GM12872 (cell line): ENCODE measurements at regions not wholly inside any gene's neighbourhood (a gene's known extent, or its start where the extent isn't known, plus 50 kb on each side); places are given as distances from the start of the nearest gene placed in this dataset.

ENCODE experiments used
- CTCF ChIP-seq: IDR thresholded peaks from 3 replicates; pipeline ENCODE4 v1.5.1; 2011; ENCODE audit warnings: low read depth, mild to moderate bottlenecking, low read length, moderate library complexity; ENCODE audit not compliant: insufficient read depth

GRCh38 chr6:27038498-27038897 is 209.0 kb upstream of the PRSS16 start:
- no peak for TF ChIP-seq CTCF

DNA sequence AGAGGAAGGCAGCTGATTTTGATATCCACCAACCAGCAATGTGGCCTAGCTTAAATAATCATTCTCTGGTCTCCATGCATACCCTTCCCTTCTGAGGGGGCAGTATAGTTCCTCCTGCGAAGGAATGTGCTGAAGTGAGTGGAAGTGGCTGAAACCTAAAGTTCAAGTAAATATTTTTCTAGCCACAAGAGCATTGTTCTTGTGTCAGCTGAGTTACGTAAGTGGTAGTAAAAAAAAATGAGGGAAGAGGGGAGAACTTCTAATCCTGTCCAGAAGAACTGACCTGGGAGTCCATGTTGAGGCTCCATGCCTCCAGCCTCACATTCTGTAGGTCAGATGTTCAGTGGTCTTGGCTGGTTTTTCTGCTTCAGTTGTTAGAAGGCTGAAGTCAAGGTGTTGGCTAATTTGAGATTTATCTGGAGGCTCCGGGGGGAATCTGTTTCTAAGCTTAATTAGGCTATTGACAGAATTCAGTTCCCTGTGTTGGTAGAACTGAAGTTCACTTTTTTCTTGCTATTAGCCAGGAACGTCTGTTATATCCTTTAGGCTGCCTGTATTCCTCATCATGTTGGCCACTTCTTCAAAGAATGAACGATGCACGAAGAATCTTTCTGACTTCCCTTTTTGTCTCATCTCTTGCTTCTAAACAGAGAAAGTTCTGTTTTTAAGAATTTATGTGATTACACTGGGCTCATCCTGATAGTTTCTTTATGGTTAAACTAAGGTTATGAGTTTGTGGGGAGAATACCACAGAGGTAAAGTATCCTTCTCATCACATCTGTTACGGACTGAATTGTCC is 207.1 kb upstream of the PRSS16 start:
- no peak for TF ChIP-seq CTCF

- no peak for TF ChIP-seq CTCF
Measured at GRCh38 chr6:27043244-27043643, 204.3 kb upstream of the PRSS16 start.

- TF ChIP-seq CTCF = no peak
Measured at GRCh38 chr6:27049863-27050781, 197.4 kb upstream of the PRSS16 start.

DNA sequence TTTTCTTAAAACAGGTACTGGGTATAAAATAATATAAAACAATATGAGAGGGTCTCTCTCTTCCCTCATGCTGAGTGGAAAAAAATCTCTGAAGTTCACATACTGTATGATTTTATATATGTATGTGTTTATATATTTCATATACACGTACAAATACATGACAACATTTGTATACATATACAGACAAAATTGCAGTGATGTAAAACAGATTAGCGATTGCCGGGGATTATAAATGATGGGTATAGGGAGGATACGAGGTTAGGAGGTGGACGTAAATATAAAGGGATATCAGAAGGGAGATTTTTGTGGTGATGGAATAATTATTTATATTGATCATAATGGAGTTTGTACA is 194.8 kb upstream of the PRSS16 start:
- no peak for TF ChIP-seq CTCF

DNA sequence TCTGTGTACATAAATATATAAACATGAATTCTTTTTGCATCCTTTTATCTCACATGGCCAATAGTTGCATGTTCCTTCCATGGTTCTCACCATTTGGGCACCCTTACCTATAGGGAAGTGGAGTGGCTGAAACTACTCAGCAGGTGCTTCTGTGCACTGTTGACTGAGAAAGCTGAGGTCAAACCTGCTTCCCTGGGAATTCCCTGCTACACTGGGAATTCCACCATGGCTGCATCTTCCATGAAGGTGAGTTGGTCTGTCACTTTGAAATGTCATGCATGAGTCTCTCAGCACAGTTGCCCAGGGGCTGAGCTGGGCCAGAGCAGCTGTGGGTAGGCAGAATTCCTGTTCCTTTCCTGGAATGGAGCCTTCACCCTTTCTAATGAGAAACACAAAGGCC is 193.8 kb upstream of the PRSS16 start:
- TF ChIP-seq CTCF = no peak

GRCh38 chr6:27056615-27057014 is 190.9 kb upstream of the PRSS16 start:
- TF ChIP-seq CTCF = no peak
